Glomerular visceral epithelial cell (primary cell): ENCODE measurements at regions not wholly inside any gene's neighbourhood (a gene's known extent, or its start where the extent isn't known, plus 50 kb on each side); places are given as distances from the start of the nearest gene placed in this dataset.
A peak's percentile ranks its signal among the peaks of the same experiment; 100 is the strongest.
"Not testable (repeated sequence)": the region's sequence is repeated elsewhere in the genome, so short reads cannot be mapped to it uniquely, and the experiment has no call there.

Source experiments
- DNase-seq: peaks from one replicate; pipeline ENCODE4 v3.0.0-alpha.2; 2016; ENCODE audit errors: extremely low spot score

GRCh38 chr6:135555550-135555949 lies 58.0 kb upstream of the AHI1 start:
- DNase-seq: no peak

GRCh38 chr6:135557582-135557981 lies 60.0 kb upstream of the AHI1 start:
- no peak for DNase-seq

GRCh38 chr6:135565605-135566004 lies 68.1 kb upstream of the AHI1 start:
- DNase-seq: not testable (repeated sequence)

GRCh38 chr6:135566311-135567068 lies 69.0 kb upstream of the AHI1 start:
- DNase-seq: no peak

GRCh38 chr6:135567375-135568083 lies 70.0 kb upstream of the AHI1 start:
- DNase-seq: no peak

- DNase-seq: peak; percentile 38
Measured at GRCh38 chr6:135568379-135568778, 70.8 kb upstream of the AHI1 start.

GRCh38 chr6:135572051-135572450 lies 74.5 kb upstream of the AHI1 start:
- DNase-seq: no peak

GRCh38 chr6:135575629-135576028 lies 78.1 kb upstream of the AHI1 start:
- no peak for DNase-seq

- DNase-seq: no peak
Measured at GRCh38 chr6:135576055-135576454, 78.5 kb upstream of the AHI1 start.

GRCh38 chr6:135577059-135577538 lies 79.6 kb upstream of the AHI1 start:
- DNase-seq: no peak

GRCh38 chr6:135578976-135579375 lies 81.4 kb upstream of the AHI1 start:
- no peak for DNase-seq

- no peak for DNase-seq
Measured at GRCh38 chr6:135581211-135581610, 83.7 kb upstream of the AHI1 start.

- DNase-seq: no peak
Measured at GRCh38 chr6:135583256-135583761, 85.8 kb upstream of the AHI1 start.

GRCh38 chr6:135586388-135586787 lies 88.8 kb upstream of the AHI1 start:
- no peak for DNase-seq

GRCh38 chr6:135586844-135587243 lies 89.3 kb upstream of the AHI1 start:
- peak; percentile 82 for DNase-seq

GRCh38 chr6:135592276-135592675 lies 94.7 kb upstream of the AHI1 start:
- DNase-seq: no peak

GRCh38 chr6:135594000-135594399 lies 96.5 kb upstream of the AHI1 start:
- no peak for DNase-seq

- DNase-seq: no peak
Measured at GRCh38 chr6:135600086-135600702, 102.7 kb upstream of the AHI1 start.

GRCh38 chr6:135600931-135601330 lies 103.4 kb upstream of the AHI1 start:
- DNase-seq: no peak

- DNase-seq: no peak
Measured at GRCh38 chr6:135601857-135602256, 104.3 kb upstream of the AHI1 start.

- DNase-seq: no peak
Measured at GRCh38 chr6:135603249-135603648, 105.7 kb upstream of the AHI1 start.

- DNase-seq: no peak
Measured at GRCh38 chr6:135604035-135604860, 106.7 kb upstream of the AHI1 start.
